Gastroesophageal sphincter (tissue), 3 donors: ENCODE measurements at regions not wholly inside any gene's neighbourhood (a gene's known extent, or its start where the extent isn't known, plus 50 kb on each side); places are given as distances from the start of the nearest gene placed in this dataset.

ENCODE experiments used
- CTCF ChIP-seq, 4 experiments: fragments of 200-600 bp in 2 of 4; fragments of 450-650 bp in 2 of 4; sonication (generic) in 1 of 4; IDR thresholded peaks; one replicate each; pipeline ENCODE4 v1.5.1; 2017 to 2019; ENCODE audit warnings: antibody characterized with exemption in 4 of 4, mild to moderate bottlenecking in 2 of 4, moderate library complexity in 2 of 4
- POLR2A ChIP-seq, 2 donors: fragments of 450-650 bp; IDR thresholded peaks; one replicate each; pipeline ENCODE4 v1.6.1; 2017; ENCODE audit warnings: antibody characterized with exemption in 2 of 2, mild to moderate bottlenecking in 2 of 2, moderate library complexity in 1 of 2

- TF ChIP-seq CTCF (IDR thresholded peaks at IDR 0.05) (no peak), POLR2A (IDR thresholded peaks at IDR 0.05) (no peak)
These were observed 124.2 kb downstream of the FAM174B start for GRCh38 chr15:92531406-92531805.
